ENCODE measurements at regions not wholly inside any gene's neighbourhood (a gene's known extent, or its start where the extent isn't known, plus 50 kb on each side); places are given as distances from the start of the nearest gene placed in this dataset.

- Mint-ChIP-seq H3K36me3 (ENCODE audit: low read depth, unreplicated experiment) (no peaks in the 10 kb centered on the region), H3K4me3 (ENCODE audit: unreplicated experiment) (no peak overlapping the region), H3K4me1 (ENCODE audit: unreplicated experiment) (no peaks in the 10 kb centered on the region), H3K27ac (ENCODE audit: unreplicated experiment) (no peak overlapping the region), H3K9me3 (ENCODE audit: unreplicated experiment) (no peaks in the 10 kb centered on the region), H3K27me3 (ENCODE audit: unreplicated experiment) (no peaks in the 10 kb centered on the region)
- TF ChIP-seq, protein P1, sequence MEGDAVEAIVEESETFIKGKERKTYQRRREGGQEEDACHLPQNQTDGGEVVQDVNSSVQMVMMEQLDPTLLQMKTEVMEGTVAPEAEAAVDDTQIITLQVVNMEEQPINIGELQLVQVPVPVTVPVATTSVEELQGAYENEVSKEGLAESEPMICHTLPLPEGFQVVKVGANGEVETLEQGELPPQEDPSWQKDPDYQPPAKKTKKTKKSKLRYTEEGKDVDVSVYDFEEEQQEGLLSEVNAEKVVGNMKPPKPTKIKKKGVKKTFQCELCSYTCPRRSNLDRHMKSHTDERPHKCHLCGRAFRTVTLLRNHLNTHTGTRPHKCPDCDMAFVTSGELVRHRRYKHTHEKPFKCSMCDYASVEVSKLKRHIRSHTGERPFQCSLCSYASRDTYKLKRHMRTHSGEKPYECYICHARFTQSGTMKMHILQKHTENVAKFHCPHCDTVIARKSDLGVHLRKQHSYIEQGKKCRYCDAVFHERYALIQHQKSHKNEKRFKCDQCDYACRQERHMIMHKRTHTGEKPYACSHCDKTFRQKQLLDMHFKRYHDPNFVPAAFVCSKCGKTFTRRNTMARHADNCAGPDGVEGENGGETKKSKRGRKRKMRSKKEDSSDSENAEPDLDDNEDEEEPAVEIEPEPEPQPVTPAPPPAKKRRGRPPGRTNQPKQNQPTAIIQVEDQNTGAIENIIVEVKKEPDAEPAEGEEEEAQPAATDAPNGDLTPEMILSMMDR (IDR thresholded peaks at IDR 0.05; ENCODE audit: unreplicated experiment): no peak
- DNase-seq (ENCODE audit: low spot score): no peak
Observed at GRCh38 chr21:15373941-15374340, 309.1 kb upstream of the NRIP1 start.

DNA sequence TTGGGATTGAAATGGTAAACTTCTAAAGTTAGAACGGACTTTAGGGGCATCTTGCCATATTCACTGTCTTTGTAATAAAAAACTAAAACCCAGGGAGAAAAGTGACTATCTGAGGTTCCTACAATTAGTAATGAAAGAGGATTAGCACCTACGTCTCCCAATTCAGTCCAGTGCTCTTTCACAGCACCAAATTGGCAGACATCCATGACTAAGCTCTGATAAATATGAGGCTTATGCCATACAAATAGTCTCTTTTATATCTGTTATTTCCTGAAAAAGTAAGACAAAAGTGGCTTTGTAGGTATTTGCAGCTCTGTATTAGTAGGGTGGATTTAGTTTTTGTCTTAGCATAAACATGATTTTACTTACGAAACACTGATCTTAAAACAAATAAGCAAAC is 315.0 kb upstream of the NRIP1 start:
- H3K27me3 Mint-ChIP-seq (ENCODE audit: unreplicated experiment): no peaks in the 10 kb centered on the region
- H3K4me3 Mint-ChIP-seq (ENCODE audit: unreplicated experiment): no peak overlapping the region
- DNase-seq (ENCODE audit: low spot score): no peak

DNA sequence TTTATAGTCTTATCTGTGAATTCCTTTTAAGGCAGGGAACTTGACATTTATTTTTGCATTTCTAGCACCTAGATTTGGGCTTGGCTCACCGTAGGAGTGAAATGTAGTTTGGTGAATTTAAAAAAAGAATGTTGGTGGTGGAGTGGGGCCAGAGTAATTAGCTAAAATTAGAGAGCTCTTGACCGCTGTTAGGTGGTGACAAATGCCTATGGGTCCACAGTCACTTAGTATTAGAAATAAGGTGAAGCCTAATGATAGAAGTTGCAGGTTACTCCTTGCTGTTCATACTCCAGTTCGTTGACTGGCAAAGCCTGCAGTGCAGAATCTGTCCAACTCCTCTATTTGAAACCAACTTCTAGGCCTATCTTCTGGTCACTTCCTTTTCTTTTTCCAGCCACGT is 318.8 kb upstream of the NRIP1 start:
- H3K27ac Mint-ChIP-seq (ENCODE audit: unreplicated experiment): no peak overlapping the region
- H3K9me3 Mint-ChIP-seq (ENCODE audit: unreplicated experiment): no peaks in the 10 kb centered on the region

More for the DNA sequence above, 315.0 kb upstream of the NRIP1 start:
- TF ChIP-seq, protein P1 (IDR thresholded peaks at IDR 0.05; ENCODE audit: unreplicated experiment): no peak
- Mint-ChIP-seq H3K36me3 (ENCODE audit: low read depth, unreplicated experiment) (no peaks in the 10 kb centered on the region), H3K27ac (ENCODE audit: unreplicated experiment) (no peak overlapping the region), H3K9me3 (ENCODE audit: unreplicated experiment) (no peaks in the 10 kb centered on the region), H3K4me1 (ENCODE audit: unreplicated experiment) (no peaks in the 10 kb centered on the region)

DNA sequence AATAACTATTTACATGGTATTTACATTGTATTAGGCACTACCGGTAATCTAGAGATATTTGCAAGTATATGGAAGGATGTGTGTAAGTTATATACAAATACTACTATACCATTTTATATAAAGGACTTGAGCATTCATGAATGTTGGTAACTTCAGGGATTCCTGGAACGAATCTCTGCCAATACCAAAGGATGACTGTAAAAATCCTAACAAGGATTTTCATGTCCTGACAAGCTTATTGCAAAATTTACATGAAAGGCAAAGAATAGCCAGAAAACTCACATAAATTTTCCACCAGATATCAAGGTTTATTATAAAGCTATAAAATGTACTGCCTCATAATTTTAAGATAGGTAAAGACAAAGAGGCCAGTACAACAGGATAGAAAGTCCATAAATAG is 325.2 kb upstream of the NRIP1 start:
- no peak for DNase-seq (ENCODE audit: low spot score)
- Mint-ChIP-seq H3K27ac (ENCODE audit: unreplicated experiment) (no peak overlapping the region), H3K9me3 (ENCODE audit: unreplicated experiment) (no peaks in the 10 kb centered on the region), H3K4me3 (ENCODE audit: unreplicated experiment) (no peak overlapping the region), H3K4me1 (ENCODE audit: unreplicated experiment) (no peaks in the 10 kb centered on the region), H3K36me3 (ENCODE audit: low read depth, unreplicated experiment) (no peaks in the 10 kb centered on the region), H3K27me3 (ENCODE audit: unreplicated experiment) (no peaks in the 10 kb centered on the region)
- TF ChIP-seq, protein P1 (IDR thresholded peaks at IDR 0.05; ENCODE audit: unreplicated experiment): no peak

More for the DNA sequence above, 318.8 kb upstream of the NRIP1 start:
- no peaks in the 10 kb centered on the region for H3K36me3 Mint-ChIP-seq (ENCODE audit: low read depth, unreplicated experiment)
- TF ChIP-seq, protein P1 (IDR thresholded peaks at IDR 0.05; ENCODE audit: unreplicated experiment): no peak
- DNase-seq (ENCODE audit: low spot score): no peak
- H3K27me3 Mint-ChIP-seq (ENCODE audit: unreplicated experiment): no peaks in the 10 kb centered on the region
- no peaks in the 10 kb centered on the region for H3K4me1 Mint-ChIP-seq (ENCODE audit: unreplicated experiment)
- H3K4me3 Mint-ChIP-seq (ENCODE audit: unreplicated experiment): no peak overlapping the region

DNA sequence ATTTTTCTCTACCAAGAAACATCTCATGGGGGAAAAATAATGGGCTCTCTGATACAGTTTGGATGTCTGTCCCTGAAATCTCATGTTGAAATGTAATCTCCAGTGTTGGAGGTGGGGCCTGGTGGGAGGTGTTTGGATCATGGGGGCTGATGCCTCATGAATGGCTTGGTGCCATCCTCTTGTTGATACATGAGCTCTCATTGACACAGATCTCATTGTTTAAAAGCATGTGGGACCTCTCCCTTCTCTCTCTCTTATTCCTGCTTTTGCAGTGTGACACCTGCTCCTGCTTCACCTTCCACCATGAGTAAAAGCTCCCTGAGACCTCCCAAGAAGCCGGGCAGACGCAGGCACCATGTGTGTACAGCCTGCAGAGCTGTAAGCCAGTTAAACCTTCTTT is 332.5 kb upstream of the NRIP1 start:
- Mint-ChIP-seq H3K36me3 (ENCODE audit: low read depth, unreplicated experiment) (no peaks in the 10 kb centered on the region), H3K27ac (ENCODE audit: unreplicated experiment) (no peak overlapping the region), H3K27me3 (ENCODE audit: unreplicated experiment) (no peaks in the 10 kb centered on the region), H3K9me3 (ENCODE audit: unreplicated experiment) (no peaks in the 10 kb centered on the region), H3K4me1 (ENCODE audit: unreplicated experiment) (no peaks in the 10 kb centered on the region), H3K4me3 (ENCODE audit: unreplicated experiment) (no peak overlapping the region)
- no peak for DNase-seq (ENCODE audit: low spot score)
- TF ChIP-seq, protein P1 (IDR thresholded peaks at IDR 0.05; ENCODE audit: unreplicated experiment): no peak

Data from endothelial cell (in vitro differentiated cells).